ENCODE measurements at regions not wholly inside any gene's neighbourhood (a gene's known extent, or its start where the extent isn't known, plus 50 kb on each side); places are given as distances from the start of the nearest gene placed in this dataset.

- FAIRE-seq: no peak
Measured at GRCh38 chr14:42633504-42634095, 1026.9 kb downstream of the LRFN5 start.

GRCh38 chr14:42629553-42629952 lies 1022.9 kb downstream of the LRFN5 start:
- DNase-seq (ENCODE audit: extremely low spot score, insufficient read length, low read depth) (no peak), FAIRE-seq (no peak)

More at GRCh38 chr14:42633504-42634095, 1026.9 kb downstream of the LRFN5 start:
- DNase-seq (ENCODE audit: extremely low spot score, insufficient read length, low read depth): no peak

- FAIRE-seq (no peak), DNase-seq (ENCODE audit: extremely low spot score, insufficient read length, low read depth) (no peak)
Measured at GRCh38 chr14:42628602-42629001, 1021.9 kb downstream of the LRFN5 start.

GRCh38 chr14:42626986-42627385 lies 1020.3 kb downstream of the LRFN5 start:
- FAIRE-seq (no peak), DNase-seq (ENCODE audit: extremely low spot score, insufficient read length, low read depth) (no peak)

- no peak for FAIRE-seq
- no peak for DNase-seq (ENCODE audit: extremely low spot score, insufficient read length, low read depth)
Measured at GRCh38 chr14:42624980-42625761, 1018.5 kb downstream of the LRFN5 start.

GRCh38 chr14:42617005-42617404 lies 1010.3 kb downstream of the LRFN5 start:
- DNase-seq (ENCODE audit: extremely low spot score, insufficient read length, low read depth) (no peak), FAIRE-seq (no peak)

GRCh38 chr14:42606839-42607238 lies 1000.2 kb downstream of the LRFN5 start:
- FAIRE-seq (no peak), DNase-seq (ENCODE audit: extremely low spot score, insufficient read length, low read depth) (no peak)

GRCh38 chr14:42602336-42602845 lies 995.7 kb downstream of the LRFN5 start:
- DNase-seq (ENCODE audit: extremely low spot score, insufficient read length, low read depth) (no peak), FAIRE-seq (no peak)

GRCh38 chr14:42572032-42572431 lies 965.4 kb downstream of the LRFN5 start:
- FAIRE-seq (no peak), DNase-seq (ENCODE audit: extremely low spot score, insufficient read length, low read depth) (no peak)

GRCh38 chr14:42569227-42569626 lies 962.6 kb downstream of the LRFN5 start:
- FAIRE-seq: no peak
- no peak for DNase-seq (ENCODE audit: extremely low spot score, insufficient read length, low read depth)

- FAIRE-seq (no peak), DNase-seq (ENCODE audit: extremely low spot score, insufficient read length, low read depth) (no peak)
Measured at GRCh38 chr14:42565556-42565955, 958.9 kb downstream of the LRFN5 start.

GRCh38 chr14:42563313-42563712 lies 956.6 kb downstream of the LRFN5 start:
- no peak for DNase-seq (ENCODE audit: extremely low spot score, insufficient read length, low read depth)

GRCh38 chr14:42556551-42556950 lies 949.9 kb downstream of the LRFN5 start:
- DNase-seq (ENCODE audit: extremely low spot score, insufficient read length, low read depth): no peak
- no peak for FAIRE-seq

More at GRCh38 chr14:42563313-42563712, 956.6 kb downstream of the LRFN5 start:
- FAIRE-seq: no peak

- DNase-seq (ENCODE audit: extremely low spot score, insufficient read length, low read depth): no peak
- no peak for FAIRE-seq
Measured at GRCh38 chr14:42555365-42555764, 948.7 kb downstream of the LRFN5 start.

- DNase-seq (ENCODE audit: extremely low spot score, insufficient read length, low read depth) (no peak), FAIRE-seq (no peak)
Measured at GRCh38 chr14:42554091-42554490, 947.4 kb downstream of the LRFN5 start.

GRCh38 chr14:42550310-42550709 lies 943.6 kb downstream of the LRFN5 start:
- no peak for FAIRE-seq
- no peak for DNase-seq (ENCODE audit: extremely low spot score, insufficient read length, low read depth)

- DNase-seq (ENCODE audit: extremely low spot score, insufficient read length, low read depth) (no peak), FAIRE-seq (no peak)
Measured at GRCh38 chr14:42548349-42548748, 941.7 kb downstream of the LRFN5 start.

- DNase-seq (ENCODE audit: extremely low spot score, insufficient read length, low read depth) (no peak), FAIRE-seq (no peak)
Measured at GRCh38 chr14:42545636-42546035, 939.0 kb downstream of the LRFN5 start.

- DNase-seq (ENCODE audit: extremely low spot score, insufficient read length, low read depth) (no peak), FAIRE-seq (no peak)
Measured at GRCh38 chr14:42541535-42542001, 934.9 kb downstream of the LRFN5 start.

GRCh38 chr14:42535397-42535796 lies 928.7 kb downstream of the LRFN5 start:
- no peak for DNase-seq (ENCODE audit: extremely low spot score, insufficient read length, low read depth)
- no peak for FAIRE-seq

GRCh38 chr14:42533476-42533875 lies 926.8 kb downstream of the LRFN5 start:
- no peak for DNase-seq (ENCODE audit: extremely low spot score, insufficient read length, low read depth)
- no peak for FAIRE-seq

All from GM18507 (cell line).